Astrocyte of the spinal cord (primary cell): ENCODE measurements at regions not wholly inside any gene's neighbourhood (a gene's known extent, or its start where the extent isn't known, plus 50 kb on each side); places are given as distances from the start of the nearest gene placed in this dataset.

Source experiments
- DNase-seq: peaks from one replicate; pipeline ENCODE4 v3.0.0; 2011; ENCODE audit warnings: low read depth, low spot score
- H3K4me3 ChIP-seq: 2 replicates; pipeline ENCODE4 v1.5.1; 2011; ENCODE audit warnings: low read depth, mild to moderate bottlenecking, low read length, moderate library complexity
- in situ Hi-C: cut with HindIII; loops from 2 replicates; pipeline ENCODE4 v1.10.0; 2017; ENCODE audit warnings: low sequenced_read_pairs
- TF ChIP-seq, protein P1 (sequence below): IDR thresholded peaks from 2 replicates; pipeline ENCODE4 v1.5.1; 2012; ENCODE audit warnings: low read depth, mild to moderate bottlenecking, low read length, inconsistent platforms

DNA sequence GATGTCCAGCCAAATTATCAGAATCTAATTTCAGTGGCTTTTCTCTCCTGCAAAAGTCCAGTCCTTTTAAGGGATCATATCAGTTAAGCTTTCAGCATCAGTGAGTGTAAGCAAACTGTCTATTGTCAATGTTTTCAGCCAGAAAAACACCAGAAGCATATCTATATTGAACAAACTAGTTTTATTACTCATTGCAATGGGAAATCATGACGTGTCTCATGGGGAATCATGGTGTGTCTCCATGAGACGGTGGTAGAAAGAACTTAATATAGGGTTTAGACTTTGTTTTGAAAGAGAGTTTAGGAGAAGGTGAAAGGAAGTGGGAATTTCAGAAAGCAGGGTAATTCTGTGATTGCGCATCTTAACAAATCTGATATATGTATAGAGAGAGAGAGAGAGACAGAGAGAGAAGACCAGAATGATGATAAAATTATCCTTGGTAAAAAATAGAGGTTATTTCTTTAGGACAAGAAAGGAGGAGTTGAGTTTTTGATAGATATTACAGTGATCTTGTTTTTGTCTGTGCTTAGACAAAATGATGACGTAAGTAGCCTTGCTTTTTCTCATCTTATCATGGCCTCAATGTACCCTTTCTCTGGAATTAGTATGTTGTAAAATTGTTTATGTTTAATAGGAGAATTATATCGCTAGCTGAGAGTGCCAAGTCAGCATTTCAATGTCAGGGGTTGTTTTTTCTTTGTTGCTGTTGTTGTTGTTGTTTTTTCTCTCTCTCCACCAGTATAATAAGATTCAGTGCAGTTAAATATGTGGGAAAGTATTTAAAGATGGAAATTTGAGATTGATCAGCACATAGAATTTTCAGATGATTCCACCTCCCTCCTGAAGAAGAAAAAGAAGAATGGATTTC, 129.9 kb upstream of the OSTN start:
- H3K4me3 ChIP-seq, result no peak overlapping the region
- TF ChIP-seq, protein P1, sequence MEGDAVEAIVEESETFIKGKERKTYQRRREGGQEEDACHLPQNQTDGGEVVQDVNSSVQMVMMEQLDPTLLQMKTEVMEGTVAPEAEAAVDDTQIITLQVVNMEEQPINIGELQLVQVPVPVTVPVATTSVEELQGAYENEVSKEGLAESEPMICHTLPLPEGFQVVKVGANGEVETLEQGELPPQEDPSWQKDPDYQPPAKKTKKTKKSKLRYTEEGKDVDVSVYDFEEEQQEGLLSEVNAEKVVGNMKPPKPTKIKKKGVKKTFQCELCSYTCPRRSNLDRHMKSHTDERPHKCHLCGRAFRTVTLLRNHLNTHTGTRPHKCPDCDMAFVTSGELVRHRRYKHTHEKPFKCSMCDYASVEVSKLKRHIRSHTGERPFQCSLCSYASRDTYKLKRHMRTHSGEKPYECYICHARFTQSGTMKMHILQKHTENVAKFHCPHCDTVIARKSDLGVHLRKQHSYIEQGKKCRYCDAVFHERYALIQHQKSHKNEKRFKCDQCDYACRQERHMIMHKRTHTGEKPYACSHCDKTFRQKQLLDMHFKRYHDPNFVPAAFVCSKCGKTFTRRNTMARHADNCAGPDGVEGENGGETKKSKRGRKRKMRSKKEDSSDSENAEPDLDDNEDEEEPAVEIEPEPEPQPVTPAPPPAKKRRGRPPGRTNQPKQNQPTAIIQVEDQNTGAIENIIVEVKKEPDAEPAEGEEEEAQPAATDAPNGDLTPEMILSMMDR, result no peak
- in situ Hi-C loops, result no loop called here
- DNase-seq, result peak; percentile 33

DNA sequence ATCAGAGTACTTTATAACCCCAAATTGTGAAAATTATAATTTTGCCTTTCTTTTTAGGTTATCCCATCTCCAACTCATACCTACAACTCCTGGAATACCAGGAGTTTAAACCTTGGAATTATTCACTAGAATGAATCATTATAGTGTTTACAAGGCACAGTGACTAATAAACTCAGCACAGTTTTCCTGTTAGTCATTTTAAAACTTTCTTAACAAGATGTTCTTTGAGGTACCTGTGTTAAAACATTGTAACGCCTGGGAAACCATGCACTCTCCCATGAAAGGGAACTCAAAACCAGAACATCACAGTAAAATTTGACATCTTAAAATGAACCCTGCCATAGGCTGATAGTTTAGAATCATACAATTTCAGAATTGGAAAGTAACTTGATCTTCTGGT, 132.4 kb upstream of the OSTN start:
- TF ChIP-seq, protein P1, result no peak
- H3K4me3 ChIP-seq, result no peak overlapping the region
- peak; percentile 71 for DNase-seq
- in situ Hi-C loops, result no loop called here

DNA sequence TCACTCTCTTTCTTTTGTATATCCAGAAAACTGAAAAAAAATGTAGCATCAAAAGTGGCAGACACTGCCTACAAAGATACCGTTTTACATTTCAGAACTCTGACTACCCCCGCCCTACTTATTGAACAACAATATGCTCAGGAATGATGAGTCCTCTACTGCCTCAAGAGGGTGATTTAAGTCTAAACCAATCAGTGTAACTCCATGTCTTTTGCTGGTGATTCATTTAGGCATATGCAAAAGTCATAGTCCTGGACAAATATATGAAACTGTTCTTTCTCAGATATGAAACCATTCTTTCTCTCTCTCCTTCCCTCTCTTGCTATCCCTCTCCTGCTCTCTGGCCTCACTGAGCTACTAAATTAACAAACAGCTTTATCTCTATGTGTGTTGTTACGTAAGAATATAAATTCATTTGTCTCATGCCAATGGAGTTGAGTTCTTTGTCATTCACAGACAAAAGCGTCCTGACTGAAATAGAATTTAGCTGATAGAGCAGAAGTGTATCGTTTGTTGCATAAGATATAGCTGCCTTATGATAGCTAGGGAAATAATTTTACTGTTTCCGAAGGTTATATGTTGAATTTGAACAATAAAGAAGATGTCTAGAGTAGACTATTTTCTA, 133.7 kb upstream of the OSTN start:
- no peak overlapping the region for H3K4me3 ChIP-seq
- in situ Hi-C loops, result no loop called here
- TF ChIP-seq, protein P1, result no peak
- DNase-seq, result no peak

DNA sequence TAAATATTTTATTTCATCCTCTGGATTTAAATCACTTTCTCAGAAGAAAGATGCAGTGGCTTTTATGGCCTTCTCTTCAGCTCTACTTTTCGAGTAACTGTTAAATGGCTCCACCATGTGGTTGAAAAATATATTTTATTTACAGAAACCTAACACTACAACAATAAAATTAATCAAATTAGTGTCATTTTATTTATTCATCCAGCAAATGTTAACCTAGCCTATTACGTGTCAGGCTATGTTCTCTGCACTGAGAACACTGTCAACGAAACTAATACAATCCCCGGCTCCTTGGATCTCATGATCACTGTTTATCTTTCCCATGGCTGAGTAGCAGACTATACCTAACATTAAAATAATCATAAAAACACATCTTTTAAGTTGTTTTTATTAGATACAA, 148.0 kb upstream of the OSTN start:
- in situ Hi-C loops, result no loop called here
- TF ChIP-seq, protein P1, result peak; percentile 24
- peak; percentile 59 for DNase-seq
- no peak overlapping the region for H3K4me3 ChIP-seq

DNA sequence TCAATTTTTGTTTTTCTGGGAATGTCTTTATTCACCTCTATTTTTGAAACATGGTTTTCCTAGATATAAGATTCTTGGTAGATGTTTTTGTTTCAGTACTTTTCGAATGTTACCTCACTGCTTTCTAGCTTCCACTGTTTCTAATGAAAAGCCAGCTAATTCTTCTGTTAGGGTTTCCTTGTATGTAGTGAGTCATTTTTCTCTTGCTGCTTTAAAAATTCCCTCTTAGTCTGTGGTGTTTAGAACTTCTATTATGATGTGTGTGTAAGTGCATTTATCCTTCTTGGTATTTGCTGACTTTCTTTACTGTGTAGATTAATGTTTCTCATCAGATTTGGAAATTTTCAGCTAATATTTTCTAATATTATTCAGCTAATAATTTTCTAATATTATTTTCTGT, 151.1 kb upstream of the OSTN start:
- DNase-seq, result peak; percentile 13
- H3K4me3 ChIP-seq, result no peak overlapping the region
- TF ChIP-seq, protein P1, result no peak
- in situ Hi-C loops, result no loop called here

DNA sequence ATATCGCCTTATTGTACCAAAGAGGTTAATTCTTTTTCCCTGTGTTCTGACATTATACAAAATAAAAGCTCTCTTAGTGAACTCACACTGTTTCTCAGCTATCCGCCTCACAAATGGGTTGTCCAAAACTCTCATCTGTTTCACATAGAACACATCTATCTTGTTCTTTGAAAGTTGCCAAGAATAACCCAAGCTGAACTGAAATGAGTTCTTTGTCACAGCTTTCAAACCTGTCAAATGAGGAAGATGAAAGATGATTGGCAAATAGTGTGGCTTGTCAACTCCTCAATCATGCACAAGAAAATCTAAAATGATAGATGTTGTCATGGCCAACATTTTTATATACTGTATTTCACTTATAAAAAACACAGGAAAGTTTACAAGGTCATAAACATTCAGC, 168.1 kb upstream of the OSTN start:
- no peak overlapping the region for H3K4me3 ChIP-seq
- TF ChIP-seq, protein P1, result no peak
- no peak for DNase-seq
- in situ Hi-C loops, result no loop called here
